Rectal smooth muscle tissue (tissue), 1 donor: ENCODE measurements at regions not wholly inside any gene's neighbourhood (a gene's known extent, or its start where the extent isn't known, plus 50 kb on each side); places are given as distances from the start of the nearest gene placed in this dataset.

Experiments
- H3K27ac ChIP-seq: one replicate; pipeline ENCODE4 v1.7.0; 2013; ENCODE audit warnings: low read depth, low read length, inconsistent platforms
- H3K27me3 ChIP-seq: one replicate; pipeline ENCODE4 v1.7.0; 2013; ENCODE audit warnings: low read length; ENCODE audit not compliant: control insufficient read depth, insufficient read depth
- H3K36me3 ChIP-seq: one replicate; pipeline ENCODE4 v1.7.0; 2013; ENCODE audit warnings: low read length; ENCODE audit not compliant: control insufficient read depth, insufficient read depth
- H3K4me1 ChIP-seq: one replicate; pipeline ENCODE4 v1.7.0; 2013; ENCODE audit warnings: low read length; ENCODE audit not compliant: control insufficient read depth, insufficient read depth
- H3K4me3 ChIP-seq: one replicate; pipeline ENCODE4 v1.7.0; 2013; ENCODE audit warnings: low read length
- H3K9ac ChIP-seq: one replicate; pipeline ENCODE4 v1.7.0; 2013; ENCODE audit warnings: low read length

DNA sequence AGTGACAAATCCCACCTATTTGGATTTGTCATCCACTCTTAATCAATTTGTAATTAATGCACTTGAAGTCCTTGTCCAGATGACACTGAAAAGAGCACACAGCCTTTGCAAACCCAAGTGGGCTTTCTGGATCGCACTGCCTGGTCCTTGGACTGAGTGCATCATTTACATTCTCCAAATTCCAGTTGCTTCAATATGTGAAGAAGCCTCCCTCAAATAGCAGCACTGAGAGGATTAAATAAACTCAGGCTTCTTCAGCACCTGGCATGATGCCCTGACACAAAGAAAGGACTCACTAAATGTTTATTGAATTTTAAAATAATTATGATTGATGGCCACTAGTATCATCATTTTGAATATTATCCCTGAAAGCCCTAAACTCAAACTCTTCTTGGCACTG, 496.5 kb downstream of the VRK1 start:
- Histone ChIP-seq H3K27me3 (no peaks in the 10 kb centered on the region), H3K27ac (no peak overlapping the region), H3K4me1 (no peaks in the 10 kb centered on the region), H3K36me3 (no peaks in the 10 kb centered on the region), H3K9ac (no peak overlapping the region), H3K4me3 (no peak overlapping the region)

DNA sequence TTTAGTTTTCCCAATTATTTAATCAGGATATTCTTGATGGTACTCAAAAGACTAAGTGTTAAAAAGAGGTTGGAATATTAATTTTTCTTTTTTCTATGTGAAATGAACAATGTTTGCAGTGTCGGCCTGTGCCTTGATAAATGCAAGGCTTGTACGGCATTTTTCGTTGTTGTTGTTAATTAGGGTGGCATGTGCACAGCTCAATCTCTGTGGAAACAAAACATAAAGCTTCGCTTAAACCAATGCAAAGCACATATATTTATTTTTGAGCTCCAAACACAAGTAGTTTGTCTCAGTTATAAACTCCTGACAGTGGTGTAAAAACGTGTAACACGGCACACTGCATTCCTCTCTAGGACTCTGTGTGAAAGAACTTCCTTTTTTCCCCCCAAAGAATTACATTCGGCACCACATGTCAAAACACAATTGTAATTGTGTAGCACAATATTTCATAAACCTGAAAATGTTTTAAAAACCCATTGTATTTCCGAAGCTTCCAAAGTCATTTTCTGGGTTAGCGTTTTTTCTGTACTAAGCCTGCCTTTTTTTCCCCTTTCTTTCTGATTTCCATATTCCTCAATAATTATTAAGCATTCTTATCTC, 498.0 kb downstream of the VRK1 start:
- Histone ChIP-seq H3K27ac (no peak overlapping the region), H3K4me1 (no peaks in the 10 kb centered on the region), H3K4me3 (no peak overlapping the region), H3K27me3 (no peaks in the 10 kb centered on the region), H3K36me3 (no peaks in the 10 kb centered on the region), H3K9ac (no peak overlapping the region)

DNA sequence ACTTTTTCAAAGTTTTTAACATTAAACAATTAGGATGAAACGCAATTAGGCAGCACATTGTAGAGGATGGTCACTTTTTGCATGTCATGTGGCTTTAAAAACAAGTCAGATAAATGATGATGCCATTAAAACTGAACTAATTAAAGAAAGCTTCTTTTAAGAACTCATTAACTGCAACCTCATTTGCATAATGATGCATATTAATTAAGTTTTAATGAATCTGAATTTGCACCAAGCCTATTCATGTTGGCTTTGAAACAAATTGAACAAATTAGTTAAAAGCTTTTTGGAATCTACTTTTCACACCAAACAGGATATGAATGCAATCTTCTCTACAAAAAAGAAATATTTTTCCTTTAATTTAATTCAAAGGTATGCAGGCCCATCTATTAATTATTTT, 499.0 kb downstream of the VRK1 start:
- Histone ChIP-seq H3K27ac (no peak overlapping the region), H3K27me3 (no peaks in the 10 kb centered on the region), H3K36me3 (no peaks in the 10 kb centered on the region), H3K4me1 (no peaks in the 10 kb centered on the region), H3K4me3 (no peak overlapping the region), H3K9ac (no peak overlapping the region)

DNA sequence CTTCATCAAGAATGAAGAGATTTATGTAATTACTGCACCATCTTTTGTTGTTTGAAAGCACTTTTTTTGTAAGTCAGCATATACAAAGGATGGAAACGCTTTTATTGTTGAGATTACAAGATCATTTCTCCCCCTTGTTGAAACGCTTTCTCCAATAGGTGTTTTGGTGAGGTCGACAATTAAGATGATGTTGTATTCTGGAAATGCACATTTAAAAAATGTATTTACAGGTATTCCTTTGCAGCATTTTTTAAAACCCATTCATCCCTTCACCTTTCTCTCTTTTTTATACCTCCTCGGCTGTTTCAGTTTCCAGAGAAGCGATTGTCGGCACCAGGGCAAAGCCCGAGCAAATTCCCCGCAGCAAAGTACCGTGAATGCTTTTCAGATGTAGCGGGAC, 499.9 kb downstream of the VRK1 start:
- no peak overlapping the region for H3K27ac ChIP-seq
- H3K4me3 ChIP-seq, result no peak overlapping the region
- no peaks in the 10 kb centered on the region for H3K4me1 ChIP-seq
- H3K27me3 ChIP-seq, result no peaks in the 10 kb centered on the region
- no peak overlapping the region for H3K9ac ChIP-seq
- no peaks in the 10 kb centered on the region for H3K36me3 ChIP-seq

DNA sequence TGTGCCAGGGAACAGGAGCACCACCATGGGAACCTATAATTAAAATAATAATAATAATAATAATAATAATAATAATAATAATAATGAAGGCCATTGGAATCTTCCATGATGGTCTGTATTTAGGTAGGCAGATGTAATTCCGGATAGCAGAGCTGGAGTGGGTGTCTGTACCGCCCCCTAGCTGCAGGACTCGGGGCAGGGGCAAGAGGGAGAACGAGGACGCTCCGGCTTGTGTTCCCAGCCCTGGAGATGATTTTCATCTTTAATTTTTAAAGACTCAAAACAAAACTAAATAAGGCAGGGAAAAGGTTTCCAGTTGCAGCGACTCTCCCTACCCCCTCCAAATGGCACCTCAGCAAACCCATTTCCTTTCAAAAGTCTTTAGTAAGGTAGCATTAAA, 501.1 kb downstream of the VRK1 start:
- H3K27me3 ChIP-seq, result no peaks in the 10 kb centered on the region
- no peaks in the 10 kb centered on the region for H3K36me3 ChIP-seq
- H3K4me1 ChIP-seq, result no peaks in the 10 kb centered on the region
- no peak overlapping the region for H3K4me3 ChIP-seq
- H3K27ac ChIP-seq, result no peak overlapping the region
- no peak overlapping the region for H3K9ac ChIP-seq

DNA sequence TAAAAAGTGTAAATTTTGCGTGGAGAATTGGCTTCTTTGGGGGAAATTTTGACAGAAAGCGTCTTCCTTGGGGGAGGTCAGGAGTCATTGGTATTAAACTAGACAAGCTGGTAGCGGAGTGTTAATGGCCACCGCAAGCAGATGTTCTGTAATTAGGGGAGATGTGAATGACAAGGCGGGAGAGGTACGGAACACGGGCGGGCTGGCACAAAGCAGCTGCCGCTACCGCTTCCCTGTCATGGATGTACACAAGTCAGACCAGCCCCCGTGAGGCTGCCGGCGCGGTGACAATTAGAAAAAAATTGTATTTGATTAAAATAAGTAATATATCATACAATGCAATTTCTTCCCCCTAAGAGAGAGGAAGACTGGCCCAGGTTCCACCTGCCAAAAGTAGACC, 501.6 kb downstream of the VRK1 start:
- Histone ChIP-seq H3K9ac (no peak overlapping the region), H3K27ac (no peak overlapping the region), H3K27me3 (no peaks in the 10 kb centered on the region), H3K36me3 (no peaks in the 10 kb centered on the region), H3K4me1 (no peaks in the 10 kb centered on the region), H3K4me3 (no peak overlapping the region)

DNA sequence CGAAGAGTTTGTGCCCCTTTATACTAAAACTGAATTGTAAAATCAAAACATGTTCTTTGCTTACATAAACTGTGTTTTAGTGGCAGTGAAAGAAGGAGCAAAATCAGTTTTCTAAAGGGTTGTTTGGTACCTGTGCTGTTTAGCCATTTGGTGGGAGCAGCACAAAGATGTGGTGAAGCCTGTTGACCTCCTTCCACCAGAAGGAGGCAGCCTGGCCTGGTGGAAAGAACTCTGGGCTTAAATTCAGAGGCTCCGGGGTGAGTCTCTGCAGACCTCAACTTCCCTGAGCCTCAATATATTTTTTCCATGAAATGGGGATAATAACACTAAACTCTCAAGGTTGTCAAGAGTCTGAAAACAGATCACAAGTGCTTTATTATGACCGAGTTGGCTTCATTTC, 502.5 kb downstream of the VRK1 start:
- no peak overlapping the region for H3K9ac ChIP-seq
- no peaks in the 10 kb centered on the region for H3K4me1 ChIP-seq
- H3K27ac ChIP-seq, result no peak overlapping the region
- H3K4me3 ChIP-seq, result no peak overlapping the region
- H3K36me3 ChIP-seq, result no peaks in the 10 kb centered on the region
- no peaks in the 10 kb centered on the region for H3K27me3 ChIP-seq

DNA sequence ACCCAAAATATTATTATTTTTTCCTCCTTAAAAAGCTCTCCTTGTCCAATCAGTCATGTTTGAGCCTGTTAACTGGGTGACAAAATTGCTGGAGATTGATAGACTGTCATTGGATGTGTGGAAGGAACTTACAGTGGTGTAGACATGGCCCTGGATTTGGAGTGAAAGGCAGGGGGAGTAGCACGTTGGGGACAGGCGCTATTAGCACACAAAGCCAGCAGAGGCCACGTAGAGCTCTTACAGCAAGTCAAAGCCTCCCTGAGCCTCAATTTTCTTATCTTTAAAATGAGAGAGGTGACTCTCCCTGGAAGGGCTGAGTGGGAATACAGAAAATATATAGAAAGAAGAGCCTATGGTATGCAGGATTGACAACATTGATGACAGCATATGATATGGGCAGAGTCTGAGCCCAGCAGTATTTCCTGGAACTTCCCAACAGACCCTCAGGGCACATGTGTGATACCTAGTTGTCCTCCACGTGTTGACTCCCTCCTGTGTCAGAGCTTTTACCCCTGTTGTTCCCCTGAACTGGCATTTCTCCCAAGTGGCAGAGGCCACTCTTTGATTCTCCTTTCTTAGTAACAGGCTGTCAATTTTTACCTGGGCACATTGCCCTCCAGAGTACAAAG, 504.9 kb downstream of the VRK1 start:
- no peak overlapping the region for H3K4me3 ChIP-seq
- no peak overlapping the region for H3K9ac ChIP-seq
- H3K27me3 ChIP-seq, result no peaks in the 10 kb centered on the region
- no peak overlapping the region for H3K27ac ChIP-seq
- H3K36me3 ChIP-seq, result no peaks in the 10 kb centered on the region
- H3K4me1 ChIP-seq, result no peaks in the 10 kb centered on the region

DNA sequence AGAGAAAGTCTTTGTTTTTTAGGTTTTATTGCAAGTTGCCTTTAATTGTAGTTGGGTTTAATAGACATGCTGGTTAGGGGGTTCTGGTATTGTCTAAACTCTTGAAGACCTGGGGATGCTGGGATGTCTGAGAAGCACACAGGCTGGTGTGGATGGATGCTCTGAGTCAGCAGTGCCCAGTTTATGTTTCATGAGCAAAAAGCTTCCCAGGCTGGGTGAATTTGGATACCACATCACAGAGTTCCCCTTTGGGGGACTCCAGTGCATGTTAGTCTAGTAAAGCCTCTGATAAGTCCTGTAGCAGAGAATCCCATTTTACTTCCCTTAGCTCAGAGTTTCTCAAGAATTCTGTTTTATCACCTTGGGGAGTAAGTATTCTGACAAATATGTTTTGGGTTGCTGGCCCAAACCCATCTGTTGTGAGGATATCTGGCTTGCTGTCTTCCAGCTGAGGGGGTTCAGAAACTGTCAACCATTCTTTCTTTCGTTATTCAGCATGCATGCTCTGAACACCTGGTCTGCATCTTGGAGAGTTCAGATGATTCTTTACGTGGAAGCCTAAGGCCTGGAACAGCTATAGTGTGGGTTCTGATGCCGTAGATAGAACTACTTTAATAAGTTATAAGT, 509.1 kb downstream of the VRK1 start:
- Histone ChIP-seq H3K9ac (no peak overlapping the region), H3K27ac (no peak overlapping the region), H3K4me3 (no peak overlapping the region), H3K27me3 (no peaks in the 10 kb centered on the region), H3K4me1 (no peaks in the 10 kb centered on the region), H3K36me3 (no peaks in the 10 kb centered on the region)

DNA sequence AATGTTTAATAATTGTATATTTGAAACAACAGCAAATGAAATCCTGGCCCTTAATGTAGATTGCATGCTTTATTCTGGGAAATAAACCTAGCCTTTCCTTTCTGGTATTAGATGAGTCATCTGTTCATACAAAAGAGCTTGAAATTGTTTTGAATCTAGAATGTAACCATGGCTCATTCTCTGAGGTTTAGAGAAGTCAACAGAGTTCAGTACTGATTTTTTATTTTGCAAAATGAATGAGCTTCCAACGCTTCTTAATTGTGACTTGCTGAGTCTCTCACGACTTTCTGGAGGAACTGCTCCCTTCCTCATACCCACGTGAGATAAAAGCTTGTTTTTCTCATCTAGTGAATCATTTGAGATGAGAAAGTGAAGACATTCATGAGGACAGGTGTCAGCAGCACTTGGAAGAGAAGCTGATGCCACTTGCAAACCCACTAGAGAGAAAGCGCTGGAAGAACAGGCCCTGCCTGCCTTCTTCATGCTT, 509.6 kb downstream of the VRK1 start:
- Histone ChIP-seq H3K27me3 (no peaks in the 10 kb centered on the region), H3K9ac (no peak overlapping the region), H3K27ac (no peak overlapping the region), H3K36me3 (no peaks in the 10 kb centered on the region), H3K4me3 (no peak overlapping the region), H3K4me1 (no peaks in the 10 kb centered on the region)

DNA sequence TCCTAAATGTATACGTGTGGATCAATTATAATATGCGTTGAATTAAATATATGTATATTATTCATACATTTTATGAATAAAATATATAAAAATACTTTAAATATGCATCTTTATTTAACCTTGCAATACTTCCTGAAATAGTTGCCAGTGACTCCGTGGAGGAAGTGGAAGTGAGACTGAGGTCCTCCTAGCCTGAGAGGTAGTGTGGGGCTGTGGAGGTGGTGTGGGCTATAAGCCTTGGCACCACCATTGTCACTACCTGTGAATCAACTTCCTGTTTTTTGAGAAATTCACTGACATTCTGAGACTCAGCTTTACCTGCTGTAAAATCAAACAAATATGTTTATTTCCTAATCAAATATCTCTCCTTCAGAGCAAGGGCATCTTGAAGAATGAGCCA, 514.2 kb downstream of the VRK1 start:
- Histone ChIP-seq H3K27me3 (no peaks in the 10 kb centered on the region), H3K9ac (no peak overlapping the region), H3K27ac (no peak overlapping the region), H3K36me3 (no peaks in the 10 kb centered on the region), H3K4me1 (no peaks in the 10 kb centered on the region), H3K4me3 (no peak overlapping the region)

DNA sequence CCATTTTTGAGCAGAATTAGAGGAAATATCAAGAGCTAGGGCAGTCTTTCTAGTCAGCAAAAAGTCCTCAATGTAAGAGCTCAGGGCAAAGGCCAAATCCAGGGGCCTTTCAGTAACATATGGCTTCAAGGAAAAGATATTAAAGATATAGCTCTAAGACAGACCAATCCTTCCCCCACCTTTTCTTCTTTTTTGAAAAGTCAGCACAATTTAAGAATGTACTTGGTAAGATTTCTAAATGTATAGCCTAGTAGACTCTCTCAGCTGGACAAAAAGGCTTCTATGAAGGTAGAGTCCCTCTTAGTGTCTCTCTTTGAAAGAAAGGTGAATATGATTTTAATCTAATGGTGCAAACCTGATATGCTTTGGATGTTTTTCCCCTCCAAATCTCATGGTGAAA, 515.7 kb downstream of the VRK1 start:
- no peak overlapping the region for H3K27ac ChIP-seq
- no peaks in the 10 kb centered on the region for H3K36me3 ChIP-seq
- no peaks in the 10 kb centered on the region for H3K27me3 ChIP-seq
- no peak overlapping the region for H3K4me3 ChIP-seq
- no peaks in the 10 kb centered on the region for H3K4me1 ChIP-seq
- no peak overlapping the region for H3K9ac ChIP-seq

DNA sequence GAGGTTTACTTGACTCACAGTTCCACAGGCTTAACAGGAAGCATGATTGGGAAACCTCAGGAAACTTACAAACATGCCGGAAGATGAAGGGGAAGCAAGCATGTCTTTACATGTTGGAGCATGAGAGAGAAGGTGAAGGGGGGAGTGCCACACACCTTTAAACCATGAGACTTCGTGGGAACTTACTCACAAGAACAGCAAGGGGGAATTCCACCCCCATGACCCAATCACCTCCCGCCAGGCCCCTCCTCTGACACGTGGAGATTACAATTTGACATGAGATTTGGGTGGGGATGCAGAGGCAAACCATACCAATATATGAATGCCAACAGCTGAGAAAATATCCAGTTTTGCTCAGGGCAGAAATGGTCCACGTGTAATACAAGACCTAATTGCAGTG, 518.6 kb downstream of the VRK1 start:
- no peaks in the 10 kb centered on the region for H3K27me3 ChIP-seq
- H3K36me3 ChIP-seq, result no peaks in the 10 kb centered on the region
- H3K4me1 ChIP-seq, result no peaks in the 10 kb centered on the region
- no peak overlapping the region for H3K27ac ChIP-seq
- H3K4me3 ChIP-seq, result no peak overlapping the region
- no peak overlapping the region for H3K9ac ChIP-seq
